GM23248 (cell line): ENCODE measurements at regions not wholly inside any gene's neighbourhood (a gene's known extent, or its start where the extent isn't known, plus 50 kb on each side); places are given as distances from the start of the nearest gene placed in this dataset.

ENCODE experiments used
- DNase-seq: peaks from one replicate; pipeline ENCODE4 v3.0.0-alpha.2; 2015
- H2AFZ ChIP-seq: fragments of 200-600 bp; sonication (generic); 2 replicates; pipeline ENCODE4 v1.6.1; 2016; ENCODE audit warnings: antibody characterized with exemption
- H3F3A ChIP-seq: fragments of 200-600 bp; sonication (generic); 2 replicates; pipeline ENCODE4 v1.6.1; 2016; ENCODE audit warnings: mild to moderate bottlenecking, antibody characterized with exemption, mixed run types; ENCODE audit not compliant: insufficient read depth
- H3K27ac ChIP-seq: fragments of 200-600 bp; sonication (generic); 2 replicates; pipeline ENCODE4 v1.5.1; 2016; ENCODE audit warnings: mild to moderate bottlenecking
- H3K27me3 ChIP-seq: fragments of 200-600 bp; sonication (generic); replicated peaks from 2 replicates; pipeline ENCODE4 v1.6.1; 2016; ENCODE audit warnings: mild to moderate bottlenecking; ENCODE audit not compliant: insufficient read depth
- H3K36me3 ChIP-seq: fragments of 200-600 bp; sonication (generic); 2 replicates; pipeline ENCODE4 v1.6.1; 2016; ENCODE audit warnings: low read depth, mild to moderate bottlenecking
- H3K4me1 ChIP-seq: fragments of 200-600 bp; sonication (generic); 2 replicates; pipeline ENCODE4 v1.6.1; 2016; ENCODE audit warnings: mild to moderate bottlenecking; ENCODE audit not compliant: insufficient read depth
- H3K4me2 ChIP-seq: fragments of 200-600 bp; sonication (generic); one replicate; pipeline ENCODE4 v1.6.1; 2016; ENCODE audit warnings: mild to moderate bottlenecking; ENCODE audit not compliant: unreplicated experiment
- H3K4me3 ChIP-seq: fragments of 200-600 bp; sonication (generic); 2 replicates; pipeline ENCODE4 v1.5.1; 2016; ENCODE audit warnings: mild to moderate bottlenecking
- H3K79me2 ChIP-seq: fragments of 200-600 bp; sonication (generic); 2 replicates; pipeline ENCODE4 v1.6.1; 2016; ENCODE audit warnings: mild to moderate bottlenecking; ENCODE audit not compliant: insufficient read depth
- H3K9ac ChIP-seq: fragments of 200-600 bp; sonication (generic); 2 replicates; pipeline ENCODE4 v1.6.1; 2016; ENCODE audit warnings: mild to moderate bottlenecking
- H3K9me2 ChIP-seq: fragments of 200-600 bp; sonication (generic); 2 replicates; pipeline ENCODE4 v1.6.1; 2016; ENCODE audit warnings: mixed run types, mild to moderate bottlenecking, moderate library complexity; ENCODE audit not compliant: insufficient read depth
- H3K9me3 ChIP-seq: fragments of 200-600 bp; sonication (generic); one replicate; pipeline ENCODE4 v1.6.1; 2017; ENCODE audit warnings: low read depth
- H4K20me1 ChIP-seq: fragments of 200-600 bp; sonication (generic); 2 replicates; pipeline ENCODE4 v1.6.0; 2016; ENCODE audit not compliant: insufficient read depth
- EZH2 ChIP-seq: fragments of 200-600 bp; sonication (generic); IDR thresholded peaks from 2 replicates; pipeline ENCODE4 v1.6.1; 2018; ENCODE audit warnings: antibody characterized with exemption, mild to moderate bottlenecking; ENCODE audit not compliant: insufficient read depth, poor library complexity, severe bottlenecking
- EZH2phosphoT487 ChIP-seq: fragments of 200-600 bp; sonication (generic); IDR thresholded peaks from 2 replicates; pipeline ENCODE4 v1.6.1; 2018; ENCODE audit warnings: antibody characterized with exemption, moderate library complexity, mild to moderate bottlenecking, low read depth; ENCODE audit not compliant: insufficient read depth
- WGBS, 2 experiments: methylation state at CpG; one replicate each; pipeline ENCODE4 v1.1.6; 2015 to 2017; ENCODE audit warnings: low lambda C conversion rate in 2 of 2, low coverage in 1 of 2; ENCODE audit errors: missing lambda C conversion rate in 2 of 2; 5-methylcytosine and 5-hydroxymethylcytosine counted together
- in situ Hi-C: fragments of 300-500 bp; cut with MboI; formaldehyde crosslinking; loops from 2 replicates; pipeline ENCODE4 v1.15.0; 2020

DNA sequence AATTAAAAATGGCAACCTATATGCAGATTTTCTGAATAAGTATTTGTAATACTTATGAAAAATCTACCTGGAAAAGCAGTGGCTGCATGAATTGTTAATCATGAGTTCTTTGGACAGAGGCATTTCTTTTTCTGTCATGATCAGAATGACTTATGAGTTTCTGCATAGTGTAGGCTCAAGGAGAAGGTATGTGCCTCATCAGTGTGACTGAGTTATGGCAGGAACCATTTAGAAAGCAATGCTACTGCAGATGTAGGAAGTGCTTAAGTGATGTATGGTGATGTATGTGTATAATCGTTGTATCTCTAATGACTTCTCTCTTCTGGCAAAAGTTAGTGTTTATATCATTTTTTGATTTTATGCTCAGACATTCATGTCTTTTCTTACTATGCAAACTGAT is 816.4 kb upstream of the FBXO33 start:
- Histone ChIP-seq H3K9me2 (no peaks in the 10 kb centered on the region), H3K36me3 (no peaks in the 10 kb centered on the region), H3K27me3 (no peaks in the 10 kb centered on the region), H3K79me2 (no peaks in the 10 kb centered on the region), H4K20me1 (no peaks in the 10 kb centered on the region), H3K9ac (no peak overlapping the region), H3K4me2 (no peak overlapping the region), H2AFZ (no peak overlapping the region), H3K27ac (no peak overlapping the region), H3K4me1 (no peaks in the 10 kb centered on the region), H3F3A (no peaks in the 10 kb centered on the region), H3K9me3 (peaks cover 4% of the 10 kb centered on the region), H3K4me3 (no peak overlapping the region)
- TF ChIP-seq EZH2 = no peak
- no peak for TF ChIP-seq EZH2phosphoT487
- WGBS, 2 experiments = 4% methylated on average over 1 of the region's 1 CpG
- no peak for DNase-seq
- in situ Hi-C loops = no loop called here

DNA sequence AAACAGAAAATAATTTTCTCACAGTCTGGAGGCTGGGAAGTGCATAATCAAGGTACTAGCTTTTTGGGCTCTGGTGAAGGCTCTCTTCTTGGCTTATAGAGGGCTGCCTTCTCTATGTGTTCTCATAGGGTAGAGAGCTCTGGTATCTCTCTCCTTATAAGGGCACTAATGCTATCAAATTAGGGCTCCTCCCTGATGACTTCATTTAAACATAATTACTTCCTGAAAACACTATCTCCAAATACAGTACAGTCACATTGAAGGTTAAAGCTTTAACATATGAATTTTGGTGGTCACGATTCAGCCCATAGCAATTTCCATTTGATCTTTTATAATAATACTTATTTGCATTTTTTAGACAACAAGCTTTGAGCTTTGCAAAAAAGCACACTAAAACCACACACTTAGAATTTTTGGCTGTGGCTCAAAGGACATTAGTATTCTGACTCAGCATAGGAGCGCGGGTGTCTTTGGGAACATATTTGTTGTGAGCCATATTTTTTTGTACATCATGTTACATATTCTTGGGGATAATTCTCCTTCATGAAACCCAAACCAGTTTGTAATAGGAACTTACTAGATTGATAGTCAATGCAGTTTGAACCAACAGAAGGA is 808.1 kb upstream of the FBXO33 start:
- H4K20me1 ChIP-seq = no peaks in the 10 kb centered on the region
- no peaks in the 10 kb centered on the region for H3K27me3 ChIP-seq
- no peaks in the 10 kb centered on the region for H3K36me3 ChIP-seq
- H3K9me3 ChIP-seq = no peaks in the 10 kb centered on the region
- in situ Hi-C loops = no loop called here
- no peaks in the 10 kb centered on the region for H3K4me1 ChIP-seq
- no peak overlapping the region for H3K9ac ChIP-seq
- no peak for DNase-seq
- no peak overlapping the region for H3K27ac ChIP-seq
- H3K9me2 ChIP-seq = no peaks in the 10 kb centered on the region
- no peak for TF ChIP-seq EZH2
- TF ChIP-seq EZH2phosphoT487 = no peak
- no peak overlapping the region for H2AFZ ChIP-seq
- H3K4me2 ChIP-seq = no peak overlapping the region
- no peaks in the 10 kb centered on the region for H3F3A ChIP-seq
- 31 to 34% methylated on average over 3 of the region's 3 CpGs for WGBS, 2 experiments
- no peaks in the 10 kb centered on the region for H3K79me2 ChIP-seq
- H3K4me3 ChIP-seq = no peak overlapping the region

DNA sequence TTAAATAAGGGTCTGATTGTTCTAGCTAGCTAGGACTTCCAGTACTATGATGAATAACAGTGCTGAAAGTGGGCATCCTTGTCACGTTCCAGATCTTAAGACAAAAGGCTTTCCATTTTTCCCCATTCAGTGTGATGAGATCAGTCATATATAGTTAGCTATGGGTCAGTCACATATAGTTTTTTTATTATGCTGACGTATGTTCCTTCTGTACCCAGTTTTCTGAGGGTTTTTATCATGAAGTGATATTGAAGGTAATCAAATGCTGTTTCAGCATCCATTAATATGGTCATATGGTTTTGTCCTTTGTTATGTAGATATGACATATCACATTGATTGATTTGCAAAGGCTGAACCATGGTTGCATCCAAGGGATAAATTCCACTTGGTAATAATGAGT is 800.1 kb upstream of the FBXO33 start:
- H3K9ac ChIP-seq = no peak overlapping the region
- no peaks in the 10 kb centered on the region for H3F3A ChIP-seq
- H3K4me1 ChIP-seq = no peaks in the 10 kb centered on the region
- H3K27me3 ChIP-seq = no peaks in the 10 kb centered on the region
- WGBS, 2 experiments = 5 to 6% methylated on average over 2 of the region's 2 CpGs
- peaks cover 4% of the 10 kb centered on the region for H3K9me3 ChIP-seq
- in situ Hi-C loops = no loop called here
- H2AFZ ChIP-seq = no peak overlapping the region
- no peaks in the 10 kb centered on the region for H4K20me1 ChIP-seq
- H3K4me3 ChIP-seq = no peak overlapping the region
- H3K4me2 ChIP-seq = no peak overlapping the region
- no peaks in the 10 kb centered on the region for H3K36me3 ChIP-seq
- TF ChIP-seq EZH2phosphoT487 (no peak), EZH2 (no peak)
- no peak for DNase-seq
- H3K79me2 ChIP-seq = no peaks in the 10 kb centered on the region
- no peaks in the 10 kb centered on the region for H3K9me2 ChIP-seq
- H3K27ac ChIP-seq = no peak overlapping the region

DNA sequence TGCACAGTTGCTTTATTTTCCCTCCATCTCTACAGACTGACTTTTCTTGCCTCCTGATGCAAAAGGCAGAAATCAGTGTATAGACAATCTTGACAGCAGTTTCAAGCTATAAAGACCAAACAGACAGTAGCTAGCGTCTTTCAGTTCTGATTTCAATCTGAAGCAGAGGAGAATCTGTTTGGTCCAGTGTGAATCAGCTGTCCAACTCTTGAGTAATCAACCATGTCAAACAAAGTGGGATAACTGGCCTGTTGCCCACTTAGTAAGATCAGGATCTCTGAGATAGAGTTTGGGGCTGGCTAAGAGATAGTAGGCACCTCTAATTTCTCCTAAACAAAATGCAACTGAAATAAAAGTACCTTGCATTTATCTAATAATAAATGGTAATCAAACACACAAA is 797.4 kb upstream of the FBXO33 start:
- H3K9me2 ChIP-seq = no peaks in the 10 kb centered on the region
- no peak for DNase-seq
- no peaks in the 10 kb centered on the region for H3K36me3 ChIP-seq
- no peaks in the 10 kb centered on the region for H3F3A ChIP-seq
- H3K27me3 ChIP-seq = no peaks in the 10 kb centered on the region
- no peak overlapping the region for H2AFZ ChIP-seq
- no peaks in the 10 kb centered on the region for H3K4me1 ChIP-seq
- H3K4me3 ChIP-seq = no peak overlapping the region
- H4K20me1 ChIP-seq = no peaks in the 10 kb centered on the region
- WGBS, 2 experiments = 0 to 5% methylated on average over 1 of the region's 1 CpG
- H3K4me2 ChIP-seq = no peak overlapping the region
- peaks cover 4% of the 10 kb centered on the region for H3K9me3 ChIP-seq
- TF ChIP-seq EZH2phosphoT487 (no peak), EZH2 (no peak)
- no peaks in the 10 kb centered on the region for H3K79me2 ChIP-seq
- in situ Hi-C loops = no loop called here
- no peak overlapping the region for H3K27ac ChIP-seq
- H3K9ac ChIP-seq = no peak overlapping the region

DNA sequence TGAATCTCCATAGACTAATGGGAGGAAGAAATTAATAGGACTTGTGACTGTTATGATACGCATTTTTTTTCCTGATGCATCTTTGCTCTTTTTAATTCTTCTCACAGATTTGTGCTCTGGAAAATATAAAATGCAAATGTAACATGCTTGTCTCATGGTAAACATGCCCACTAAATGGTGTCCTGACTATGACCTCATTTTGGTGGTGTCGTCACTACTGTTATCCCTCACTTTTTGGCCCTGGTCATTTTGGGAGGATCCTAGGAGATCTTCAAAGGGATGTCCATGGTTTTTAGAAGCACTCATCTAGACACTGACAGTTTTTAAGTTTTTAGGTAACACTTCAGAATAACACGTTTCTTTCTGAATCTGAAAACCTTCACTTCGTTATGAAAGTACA is 790.8 kb upstream of the FBXO33 start:
- Histone ChIP-seq H3K4me1 (no peaks in the 10 kb centered on the region), H3K9me2 (no peaks in the 10 kb centered on the region), H3K27ac (no peak overlapping the region), H4K20me1 (no peaks in the 10 kb centered on the region), H3F3A (no peaks in the 10 kb centered on the region), H3K9me3 (no peaks in the 10 kb centered on the region), H3K27me3 (no peaks in the 10 kb centered on the region), H3K79me2 (no peaks in the 10 kb centered on the region), H2AFZ (no peak overlapping the region), H3K4me2 (no peak overlapping the region), H3K9ac (no peak overlapping the region), H3K36me3 (no peaks in the 10 kb centered on the region), H3K4me3 (no peak overlapping the region)
- no peak for DNase-seq
- TF ChIP-seq EZH2 = no peak
- no peak for TF ChIP-seq EZH2phosphoT487
- 28 to 29% methylated on average over 4 of the region's 4 CpGs for WGBS, 2 experiments
- in situ Hi-C loops = no loop called here
